ENCODE measurements at regions not wholly inside any gene's neighbourhood (a gene's known extent, or its start where the extent isn't known, plus 50 kb on each side); places are given as distances from the start of the nearest gene placed in this dataset.

DNA sequence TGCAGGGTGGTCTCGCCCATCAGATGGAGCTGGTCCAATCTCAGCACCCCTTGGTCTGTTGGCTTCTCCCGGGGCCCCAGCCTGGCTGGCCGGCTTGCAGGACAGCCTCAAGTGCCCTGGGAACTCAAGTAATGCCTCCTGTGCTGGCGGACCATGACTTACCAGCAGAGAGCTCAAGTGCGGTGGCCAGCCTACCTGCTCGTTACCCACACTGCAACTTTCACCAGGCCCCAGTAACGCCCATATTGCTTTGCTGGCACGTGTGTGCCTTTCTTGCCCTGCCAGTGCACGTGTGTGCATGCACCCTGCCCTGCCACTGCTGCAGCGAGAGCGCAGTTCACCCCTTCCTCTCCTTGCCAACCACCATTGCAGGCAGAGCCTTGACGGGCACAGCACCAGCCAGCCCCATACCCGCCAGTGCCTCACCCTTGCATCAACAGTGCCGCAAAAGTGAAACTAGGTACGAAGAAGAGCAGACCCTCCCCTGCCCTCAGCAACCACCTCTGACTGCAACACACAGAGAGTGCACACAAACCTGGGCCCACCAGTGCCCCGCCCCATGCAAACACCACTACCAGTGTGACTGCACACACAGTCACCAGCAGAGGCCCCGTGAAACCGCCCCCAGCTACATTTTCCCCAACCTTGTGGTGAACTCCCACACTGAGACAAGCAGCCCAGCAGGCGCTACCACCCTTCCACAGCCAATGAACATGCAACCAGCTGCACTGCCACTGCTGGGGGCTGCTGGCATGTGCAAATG, 88.9 kb upstream of the POU3F4 start:
- TF ChIP-seq POLR2A (IDR thresholded peaks at IDR 0.05; ENCODE audit: low read length) (no peak), GATA1 (IDR thresholded peaks at IDR 0.05; ENCODE audit: low read depth, low read length) (no peak)
